ENCODE measurements at regions not wholly inside any gene's neighbourhood (a gene's known extent, or its start where the extent isn't known, plus 50 kb on each side); places are given as distances from the start of the nearest gene placed in this dataset.

DNA sequence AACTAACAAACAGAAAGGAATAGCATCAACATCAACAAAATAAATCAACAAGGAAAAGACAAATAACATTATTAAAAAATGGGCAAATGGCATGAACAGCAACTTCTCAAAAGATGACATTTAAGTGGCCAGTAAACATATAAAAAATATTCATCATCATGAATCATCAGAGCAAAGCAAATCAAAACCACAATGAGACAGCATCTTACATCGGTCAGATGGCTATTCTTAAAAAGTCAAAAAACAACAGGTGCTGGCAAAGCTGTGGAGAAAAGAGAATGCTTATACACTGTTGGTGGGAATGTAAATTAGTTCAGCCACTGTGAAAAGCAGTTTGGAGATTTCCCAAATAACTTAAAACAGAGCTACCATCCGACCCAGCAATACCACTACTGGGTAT lies 327.1 kb downstream of the CMPK2 start:
- DNase-seq: no peak
- no peak overlapping the region for H3K27ac ChIP-seq (ENCODE audit: low read depth in 2 of 2, low read length in 1 of 2)
- no peak overlapping the region for H3K4me2 ChIP-seq
- H4K20me1 ChIP-seq (ENCODE audit: insufficient read depth): no peaks in the 10 kb centered on the region
- WGBS (ENCODE audit: low lambda C conversion rate): 16% methylated on average over 2 of the region's 2 CpGs
- CTCF ChIA-PET: interaction anchor here (0.8 kb wide), 1 partner anchor 11 kb away, joined by 3 read pairs; no protein-coding TSS in a partner anchor
- TF ChIP-seq, protein P1, sequence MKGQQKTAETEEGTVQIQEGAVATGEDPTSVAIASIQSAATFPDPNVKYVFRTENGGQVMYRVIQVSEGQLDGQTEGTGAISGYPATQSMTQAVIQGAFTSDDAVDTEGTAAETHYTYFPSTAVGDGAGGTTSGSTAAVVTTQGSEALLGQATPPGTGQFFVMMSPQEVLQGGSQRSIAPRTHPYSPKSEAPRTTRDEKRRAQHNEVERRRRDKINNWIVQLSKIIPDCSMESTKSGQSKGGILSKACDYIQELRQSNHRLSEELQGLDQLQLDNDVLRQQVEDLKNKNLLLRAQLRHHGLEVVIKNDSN (IDR thresholded peaks at IDR 0.05; ENCODE audit: borderline replicate concordance, low read depth): no peak
- TF ChIP-seq NFIC (IDR thresholded peaks at IDR 0.05; ENCODE audit: borderline replicate concordance) (no peak), GABPA (IDR thresholded peaks at IDR 0.05; ENCODE audit: low read depth) (no peak), JUND (IDR thresholded peaks at IDR 0.05) (no peak), TAF1 (IDR thresholded peaks at IDR 0.05; ENCODE audit: borderline replicate concordance, low read depth, low read length) (no peak), REST (IDR thresholded peaks at IDR 0.05; ENCODE audit: low read depth, low read length) (no peak), TCF12 (IDR thresholded peaks at IDR 0.05) (no peak), EP300 (IDR thresholded peaks at IDR 0.05; ENCODE audit: borderline replicate concordance in 1 of 2, low read depth in 1 of 2, low read length in 1 of 2) (no peak), YY1 (IDR thresholded peaks at IDR 0.05; ENCODE audit: low read depth) (no peak), RXRA (IDR thresholded peaks at IDR 0.05; ENCODE audit: borderline replicate concordance, low read depth) (no peak), EZH2phosphoT487 (IDR thresholded peaks at IDR 0.05; ENCODE audit: borderline replicate concordance, low read depth) (no peak), FOXJ3 (CRISPR knock-in tag; IDR thresholded peaks at IDR 0.05) (no peak), CHD2 (IDR thresholded peaks at IDR 0.05; ENCODE audit: low read length, partially characterized antibody) (no peak), NRF1 (IDR thresholded peaks at IDR 0.05; ENCODE audit: low read depth, low read length) (no peak)
- H3K4me1 ChIP-seq (ENCODE audit: control insufficient read depth in 1 of 2, insufficient read depth in 2 of 2, low read depth in 1 of 2, low read length in 1 of 2): no peaks in the 10 kb centered on the region
- no peaks in the 10 kb centered on the region for H3K9me2 ChIP-seq
- H3K79me2 ChIP-seq (ENCODE audit: insufficient read depth): no peaks in the 10 kb centered on the region
- no peaks in the 10 kb centered on the region for H3K27me3 ChIP-seq (ENCODE audit: insufficient read depth)
- no peaks in the 10 kb centered on the region for H3F3A ChIP-seq (replicated peaks; ENCODE audit: insufficient read depth)
- no peak overlapping the region for H2AFZ ChIP-seq (ENCODE audit: low read depth)
- H3K4me3 ChIP-seq (ENCODE audit: low read depth in 2 of 2, low read length in 1 of 2): no peak overlapping the region
- POLR2A ChIA-PET: no interaction called here
- H3K36me3 ChIP-seq (replicated peaks in 1 of 2; ENCODE audit: control insufficient read depth in 1 of 2, insufficient read depth in 2 of 2, low read length in 1 of 2): no peaks in the 10 kb centered on the region
- H3K9ac ChIP-seq: no peak overlapping the region
- H3K9me3 ChIP-seq: no peaks in the 10 kb centered on the region

DNA sequence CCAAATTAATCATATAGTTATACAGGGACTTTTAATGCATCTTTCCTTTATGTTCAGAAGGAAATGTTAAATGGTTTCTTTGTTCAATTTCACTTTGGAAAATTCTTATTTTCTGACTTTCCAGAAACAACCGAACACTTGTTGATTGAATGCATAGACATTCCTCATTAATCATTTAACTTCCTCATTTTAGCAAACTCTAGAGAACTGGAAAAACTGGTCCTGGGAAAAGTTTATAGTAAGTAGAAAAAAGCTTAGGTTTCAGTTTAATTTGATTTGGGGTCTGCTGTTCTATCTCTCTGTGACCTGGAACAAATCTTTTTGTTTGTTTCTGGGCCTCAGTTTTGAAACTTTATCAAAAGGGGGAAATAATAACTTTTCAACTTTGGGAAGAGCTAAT lies 320.4 kb downstream of the CMPK2 start:
- Histone ChIP-seq H3F3A (replicated peaks; ENCODE audit: insufficient read depth) (no peaks in the 10 kb centered on the region), H3K9me2 (no peaks in the 10 kb centered on the region), H3K9me3 (no peaks in the 10 kb centered on the region), H3K27ac (ENCODE audit: low read depth in 2 of 2, low read length in 1 of 2) (no peak overlapping the region), H2AFZ (ENCODE audit: low read depth) (no peak overlapping the region), H3K27me3 (ENCODE audit: insufficient read depth) (no peaks in the 10 kb centered on the region), H3K4me1 (ENCODE audit: control insufficient read depth in 1 of 2, insufficient read depth in 2 of 2, low read depth in 1 of 2, low read length in 1 of 2) (no peaks in the 10 kb centered on the region), H4K20me1 (ENCODE audit: insufficient read depth) (no peaks in the 10 kb centered on the region), H3K9ac (no peak overlapping the region), H3K4me2 (no peak overlapping the region), H3K4me3 (ENCODE audit: low read depth in 2 of 2, low read length in 1 of 2) (no peak overlapping the region), H3K36me3 (replicated peaks in 1 of 2; ENCODE audit: control insufficient read depth in 1 of 2, insufficient read depth in 2 of 2, low read length in 1 of 2) (no peaks in the 10 kb centered on the region), H3K79me2 (ENCODE audit: insufficient read depth) (no peaks in the 10 kb centered on the region)
- DNase-seq: no peak
- 40% methylated on average over 1 of the region's 1 CpG for WGBS (ENCODE audit: low lambda C conversion rate)
- CTCF ChIA-PET: no interaction called here
- POLR2A ChIA-PET: no interaction called here
- TF ChIP-seq SMC3 (IDR thresholded peaks at IDR 0.05; ENCODE audit: low read depth, low read length): no peak
- TF ChIP-seq, protein P2, sequence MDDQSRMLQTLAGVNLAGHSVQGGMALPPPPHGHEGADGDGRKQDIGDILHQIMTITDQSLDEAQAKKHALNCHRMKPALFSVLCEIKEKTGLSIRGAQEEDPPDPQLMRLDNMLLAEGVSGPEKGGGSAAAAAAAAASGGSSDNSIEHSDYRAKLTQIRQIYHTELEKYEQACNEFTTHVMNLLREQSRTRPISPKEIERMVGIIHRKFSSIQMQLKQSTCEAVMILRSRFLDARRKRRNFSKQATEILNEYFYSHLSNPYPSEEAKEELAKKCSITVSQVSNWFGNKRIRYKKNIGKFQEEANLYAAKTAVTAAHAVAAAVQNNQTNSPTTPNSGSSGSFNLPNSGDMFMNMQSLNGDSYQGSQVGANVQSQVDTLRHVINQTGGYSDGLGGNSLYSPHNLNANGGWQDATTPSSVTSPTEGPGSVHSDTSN (IDR thresholded peaks at IDR 0.05): no peak
- TF ChIP-seq JUND (IDR thresholded peaks at IDR 0.05): no peak
- TF ChIP-seq MXI1 (IDR thresholded peaks at IDR 0.05; ENCODE audit: low read depth, low read length): no peak
- TF ChIP-seq FOSL2 (IDR thresholded peaks at IDR 0.05; ENCODE audit: borderline replicate concordance, low read depth): no peak
- TF ChIP-seq MEF2A (IDR thresholded peaks at IDR 0.05; ENCODE audit: borderline replicate concordance, low read depth): no peak
- TF ChIP-seq GATA2 (CRISPR knock-in tag; IDR thresholded peaks at IDR 0.05): no peak
- TF ChIP-seq ZBTB33 (IDR thresholded peaks at IDR 0.05; ENCODE audit: borderline replicate concordance, low read depth): no peak
- no peak for TF ChIP-seq POLR2AphosphoS5 (IDR thresholded peaks at IDR 0.05; ENCODE audit: low read depth, low read length)

Measured in SK-N-SH (cell line).